GM12878 (cell line): ENCODE measurements at regions not wholly inside any gene's neighbourhood (a gene's known extent, or its start where the extent isn't known, plus 50 kb on each side); places are given as distances from the start of the nearest gene placed in this dataset.

Experiments
- ASH2L ChIP-seq: fragments of 300-600, 200-600 bp; sonication (generic); IDR thresholded peaks from 2 replicates; pipeline ENCODE4 v1.6.1; 2017; ENCODE audit warnings: low read depth, mild to moderate bottlenecking, borderline replicate concordance
- CHD2 ChIP-seq: IDR thresholded peaks from 2 replicates; pipeline ENCODE4 v1.6.1; 2011; ENCODE audit warnings: low read depth, low read length, improper control_type of control experiment, borderline replicate concordance
- FOXK2 ChIP-seq: fragments of 450-650 bp; IDR thresholded peaks from 2 replicates; pipeline ENCODE4 v1.6.1; 2017; ENCODE audit warnings: mild to moderate bottlenecking, moderate library complexity
- HDAC2 ChIP-seq: fragments of 200-600 bp; sonication (generic); IDR thresholded peaks from 2 replicates; pipeline ENCODE4 v1.6.1; 2017
- JUND ChIP-seq: IDR thresholded peaks from 2 replicates; pipeline ENCODE4 v1.6.1; 2012; ENCODE audit warnings: low read depth, mild to moderate bottlenecking, low read length, improper control_type of control experiment, moderate library complexity
- PAX5 ChIP-seq: IDR thresholded peaks from 2 replicates; pipeline ENCODE4 v1.6.1; 2011; ENCODE audit warnings: low read depth, low read length, borderline replicate concordance
- PML ChIP-seq: IDR thresholded peaks from 2 replicates; pipeline ENCODE4 v1.6.1; 2012; ENCODE audit warnings: low read length, inconsistent platforms
- TCF3 ChIP-seq: IDR thresholded peaks from 2 replicates; pipeline ENCODE4 v1.6.1; 2012; ENCODE audit warnings: low read depth, mild to moderate bottlenecking, low read length, borderline replicate concordance; ENCODE audit not compliant: insufficient read depth
- TF ChIP-seq, protein P1 (sequence below): fragments of 450-650 bp; IDR thresholded peaks from 2 replicates; pipeline ENCODE4 v1.6.1; 2018; ENCODE audit warnings: borderline replicate concordance, mild to moderate bottlenecking; ENCODE audit not compliant: partially characterized antibody
- TF ChIP-seq, protein P2 (sequence below): fragments of 450-650 bp; conservative IDR thresholded peaks from 2 replicates; pipeline ENCODE4 v1.6.1; 2017; ENCODE audit warnings: mild to moderate bottlenecking, moderate library complexity
- TF ChIP-seq, protein P3 (sequence below): IDR thresholded peaks from 2 replicates; pipeline ENCODE4 v1.6.1; 2012; ENCODE audit warnings: improper control_type of control experiment, low read depth, low read length; ENCODE audit not compliant: insufficient replicate concordance

DNA sequence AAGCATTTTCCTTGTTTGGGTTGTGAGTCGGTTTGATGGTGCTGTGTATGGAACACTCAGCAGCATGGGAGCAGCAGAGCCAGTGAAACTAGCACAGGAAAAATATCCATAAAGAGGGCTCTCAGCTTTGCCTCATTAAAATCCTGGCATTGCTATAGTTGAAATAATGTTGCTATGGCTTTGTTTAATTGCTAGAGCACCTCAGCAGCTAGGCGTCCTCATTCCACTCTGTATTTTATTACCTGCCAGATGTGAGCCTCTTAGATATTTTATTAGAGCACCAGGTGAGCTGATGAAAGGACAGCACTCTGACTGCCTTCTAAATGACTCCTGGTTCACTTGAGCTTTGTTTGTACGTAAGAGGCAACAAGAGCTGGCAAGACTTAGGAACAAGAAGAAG lies 232.4 kb downstream of the MTX2 start (continued):
- TF ChIP-seq, protein P1, sequence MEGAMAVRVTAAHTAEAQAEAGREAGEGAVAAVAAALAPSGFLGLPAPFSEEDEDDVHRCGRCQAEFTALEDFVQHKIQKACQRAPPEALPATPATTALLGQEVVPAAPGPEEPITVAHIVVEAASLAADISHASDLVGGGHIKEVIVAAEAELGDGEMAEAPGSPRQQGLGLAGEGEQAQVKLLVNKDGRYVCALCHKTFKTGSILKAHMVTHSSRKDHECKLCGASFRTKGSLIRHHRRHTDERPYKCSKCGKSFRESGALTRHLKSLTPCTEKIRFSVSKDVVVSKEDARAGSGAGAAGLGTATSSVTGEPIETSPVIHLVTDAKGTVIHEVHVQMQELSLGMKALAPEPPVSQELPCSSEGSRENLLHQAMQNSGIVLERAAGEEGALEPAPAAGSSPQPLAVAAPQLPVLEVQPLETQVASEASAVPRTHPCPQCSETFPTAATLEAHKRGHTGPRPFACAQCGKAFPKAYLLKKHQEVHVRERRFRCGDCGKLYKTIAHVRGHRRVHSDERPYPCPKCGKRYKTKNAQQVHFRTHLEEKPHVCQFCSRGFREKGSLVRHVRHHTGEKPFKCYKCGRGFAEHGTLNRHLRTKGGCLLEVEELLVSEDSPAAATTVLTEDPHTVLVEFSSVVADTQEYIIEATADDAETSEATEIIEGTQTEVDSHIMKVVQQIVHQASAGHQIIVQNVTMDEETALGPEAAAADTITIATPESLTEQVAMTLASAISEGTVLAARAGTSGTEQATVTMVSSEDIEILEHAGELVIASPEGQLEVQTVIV: no peak
- TF ChIP-seq PAX5 (no peak), JUND (no peak), HDAC2 (no peak), ASH2L (no peak), FOXK2 (no peak), PML (no peak), CHD2 (no peak), TCF3 (no peak)
- TF ChIP-seq, protein P2, sequence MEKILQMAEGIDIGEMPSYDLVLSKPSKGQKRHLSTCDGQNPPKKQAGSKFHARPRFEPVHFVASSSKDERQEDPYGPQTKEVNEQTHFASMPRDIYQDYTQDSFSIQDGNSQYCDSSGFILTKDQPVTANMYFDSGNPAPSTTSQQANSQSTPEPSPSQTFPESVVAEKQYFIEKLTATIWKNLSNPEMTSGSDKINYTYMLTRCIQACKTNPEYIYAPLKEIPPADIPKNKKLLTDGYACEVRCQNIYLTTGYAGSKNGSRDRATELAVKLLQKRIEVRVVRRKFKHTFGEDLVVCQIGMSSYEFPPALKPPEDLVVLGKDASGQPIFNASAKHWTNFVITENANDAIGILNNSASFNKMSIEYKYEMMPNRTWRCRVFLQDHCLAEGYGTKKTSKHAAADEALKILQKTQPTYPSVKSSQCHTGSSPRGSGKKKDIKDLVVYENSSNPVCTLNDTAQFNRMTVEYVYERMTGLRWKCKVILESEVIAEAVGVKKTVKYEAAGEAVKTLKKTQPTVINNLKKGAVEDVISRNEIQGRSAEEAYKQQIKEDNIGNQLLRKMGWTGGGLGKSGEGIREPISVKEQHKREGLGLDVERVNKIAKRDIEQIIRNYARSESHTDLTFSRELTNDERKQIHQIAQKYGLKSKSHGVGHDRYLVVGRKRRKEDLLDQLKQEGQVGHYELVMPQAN: no peak
- TF ChIP-seq, protein P3, sequence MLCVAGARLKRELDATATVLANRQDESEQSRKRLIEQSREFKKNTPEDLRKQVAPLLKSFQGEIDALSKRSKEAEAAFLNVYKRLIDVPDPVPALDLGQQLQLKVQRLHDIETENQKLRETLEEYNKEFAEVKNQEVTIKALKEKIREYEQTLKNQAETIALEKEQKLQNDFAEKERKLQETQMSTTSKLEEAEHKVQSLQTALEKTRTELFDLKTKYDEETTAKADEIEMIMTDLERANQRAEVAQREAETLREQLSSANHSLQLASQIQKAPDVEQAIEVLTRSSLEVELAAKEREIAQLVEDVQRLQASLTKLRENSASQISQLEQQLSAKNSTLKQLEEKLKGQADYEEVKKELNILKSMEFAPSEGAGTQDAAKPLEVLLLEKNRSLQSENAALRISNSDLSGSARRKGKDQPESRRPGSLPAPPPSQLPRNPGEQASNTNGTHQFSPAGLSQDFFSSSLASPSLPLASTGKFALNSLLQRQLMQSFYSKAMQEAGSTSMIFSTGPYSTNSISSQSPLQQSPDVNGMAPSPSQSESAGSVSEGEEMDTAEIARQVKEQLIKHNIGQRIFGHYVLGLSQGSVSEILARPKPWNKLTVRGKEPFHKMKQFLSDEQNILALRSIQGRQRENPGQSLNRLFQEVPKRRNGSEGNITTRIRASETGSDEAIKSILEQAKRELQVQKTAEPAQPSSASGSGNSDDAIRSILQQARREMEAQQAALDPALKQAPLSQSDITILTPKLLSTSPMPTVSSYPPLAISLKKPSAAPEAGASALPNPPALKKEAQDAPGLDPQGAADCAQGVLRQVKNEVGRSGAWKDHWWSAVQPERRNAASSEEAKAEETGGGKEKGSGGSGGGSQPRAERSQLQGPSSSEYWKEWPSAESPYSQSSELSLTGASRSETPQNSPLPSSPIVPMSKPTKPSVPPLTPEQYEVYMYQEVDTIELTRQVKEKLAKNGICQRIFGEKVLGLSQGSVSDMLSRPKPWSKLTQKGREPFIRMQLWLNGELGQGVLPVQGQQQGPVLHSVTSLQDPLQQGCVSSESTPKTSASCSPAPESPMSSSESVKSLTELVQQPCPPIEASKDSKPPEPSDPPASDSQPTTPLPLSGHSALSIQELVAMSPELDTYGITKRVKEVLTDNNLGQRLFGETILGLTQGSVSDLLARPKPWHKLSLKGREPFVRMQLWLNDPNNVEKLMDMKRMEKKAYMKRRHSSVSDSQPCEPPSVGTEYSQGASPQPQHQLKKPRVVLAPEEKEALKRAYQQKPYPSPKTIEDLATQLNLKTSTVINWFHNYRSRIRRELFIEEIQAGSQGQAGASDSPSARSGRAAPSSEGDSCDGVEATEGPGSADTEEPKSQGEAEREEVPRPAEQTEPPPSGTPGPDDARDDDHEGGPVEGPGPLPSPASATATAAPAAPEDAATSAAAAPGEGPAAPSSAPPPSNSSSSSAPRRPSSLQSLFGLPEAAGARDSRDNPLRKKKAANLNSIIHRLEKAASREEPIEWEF: no peak
